Smooth muscle cell (in vitro differentiated cells): ENCODE measurements at regions not wholly inside any gene's neighbourhood (a gene's known extent, or its start where the extent isn't known, plus 50 kb on each side); places are given as distances from the start of the nearest gene placed in this dataset.

ENCODE experiments used
- DNase-seq: peaks from one replicate; lab custom pipeline; 2025; ENCODE audit not compliant: unreplicated experiment; lab: John Stamatoyannopoulos, UW
- H2AFZ ChIP-seq: fragments of 200-600 bp; sonication (generic); 2 replicates; pipeline ENCODE4 v1.6.0; 2016; ENCODE audit warnings: antibody characterized with exemption, low read depth, mild to moderate bottlenecking
- H3F3A ChIP-seq: fragments of 200-600 bp; sonication (generic); 2 replicates; pipeline ENCODE4 v1.6.0; 2017; ENCODE audit warnings: antibody characterized with exemption, low read depth
- H3K27ac ChIP-seq: fragments of 200-600 bp; sonication (generic); 2 replicates; pipeline ENCODE4 v1.5.1; 2016; ENCODE audit warnings: low read depth, mild to moderate bottlenecking
- H3K27me3 ChIP-seq: fragments of 200-600 bp; sonication (generic); 2 replicates; pipeline ENCODE4 v1.6.1; 2016; ENCODE audit warnings: low read depth, mild to moderate bottlenecking
- H3K36me3 ChIP-seq: fragments of 200-600 bp; sonication (generic); 2 replicates; pipeline ENCODE4 v1.5.1; 2016; ENCODE audit warnings: low read depth
- H3K4me1 ChIP-seq: fragments of 200-600 bp; sonication (generic); 2 replicates; pipeline ENCODE4 v1.5.1; 2016; ENCODE audit warnings: low read depth
- H3K4me2 ChIP-seq: fragments of 200-600 bp; sonication (generic); 2 replicates; pipeline ENCODE4 v1.6.0; 2016; ENCODE audit warnings: mild to moderate bottlenecking
- H3K4me3 ChIP-seq: fragments of 200-600 bp; sonication (generic); 2 replicates; pipeline ENCODE4 v1.5.1; 2016; ENCODE audit warnings: mild to moderate bottlenecking
- H3K79me2 ChIP-seq: fragments of 200-600 bp; sonication (generic); 2 replicates; pipeline ENCODE4 v1.6.0; 2016; ENCODE audit warnings: low read depth, mild to moderate bottlenecking
- H3K9ac ChIP-seq: fragments of 200-600 bp; sonication (generic); 2 replicates; pipeline ENCODE4 v1.6.0; 2016; ENCODE audit warnings: low read depth
- H3K9me3 ChIP-seq: fragments of 200-600 bp; sonication (generic); replicated peaks from 2 replicates; pipeline ENCODE4 v1.5.1; 2016; ENCODE audit warnings: low read depth
- H4K20me1 ChIP-seq: fragments of 200-600 bp; sonication (generic); 2 replicates; pipeline ENCODE4 v1.6.0; 2016; ENCODE audit warnings: low read depth
- CTCF ChIP-seq: fragments of 200-600 bp; sonication (generic); IDR thresholded peaks from 2 replicates; pipeline ENCODE4 v1.5.1; 2017; ENCODE audit warnings: borderline replicate concordance, mild to moderate bottlenecking, antibody characterized with exemption; ENCODE audit not compliant: insufficient read depth, poor library complexity, severe bottlenecking
- WGBS: methylation state at CpG from one replicate; pipeline ENCODE4 v1.1.7; 2016; ENCODE audit warnings: low lambda C conversion rate; 5-methylcytosine and 5-hydroxymethylcytosine counted together

DNA sequence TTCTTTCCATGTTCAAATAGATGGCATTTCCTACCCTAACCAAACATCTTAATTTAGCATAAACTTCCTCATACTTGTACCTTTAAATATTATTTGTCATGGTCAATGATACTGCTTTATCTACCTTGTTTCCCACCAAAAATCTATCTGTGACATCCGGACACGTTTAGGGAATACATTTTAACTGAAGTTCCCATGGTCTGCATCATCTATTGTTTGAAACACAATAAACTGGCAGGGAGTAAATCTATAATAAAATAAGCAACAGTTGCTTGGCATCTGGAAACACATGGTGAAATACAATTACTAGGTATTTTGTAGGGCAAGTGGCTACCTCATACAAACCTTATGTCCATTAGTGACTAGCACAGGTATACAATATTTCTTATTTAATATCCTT is 289.1 kb downstream of the GJA1 start:
- Histone ChIP-seq H3K9me3 (no peaks in the 10 kb centered on the region), H3K4me2 (no peak overlapping the region), H3F3A (no peaks in the 10 kb centered on the region), H3K27ac (no peak overlapping the region), H3K79me2 (no peaks in the 10 kb centered on the region), H3K4me3 (no peak overlapping the region), H2AFZ (no peak overlapping the region), H3K36me3 (no peaks in the 10 kb centered on the region), H3K27me3 (no peaks in the 10 kb centered on the region), H3K9ac (no peak overlapping the region), H4K20me1 (no peaks in the 10 kb centered on the region), H3K4me1 (no peaks in the 10 kb centered on the region)
- DNase-seq: no peak
- TF ChIP-seq CTCF: no peak
- WGBS: 86% methylated on average over 2 of the region's 2 CpGs

- Histone ChIP-seq H3K79me2 (no peaks in the 10 kb centered on the region), H4K20me1 (no peaks in the 10 kb centered on the region), H2AFZ (no peak overlapping the region), H3K4me1 (peaks cover 2% of the 10 kb centered on the region), H3K4me2 (no peak overlapping the region), H3K27me3 (no peaks in the 10 kb centered on the region), H3K36me3 (no peaks in the 10 kb centered on the region), H3K27ac (no peak overlapping the region), H3K9me3 (no peaks in the 10 kb centered on the region), H3F3A (no peaks in the 10 kb centered on the region), H3K9ac (no peak overlapping the region), H3K4me3 (no peak overlapping the region)
- 94% methylated on average over 1 of the region's 1 CpG for WGBS
- DNase-seq: no peak
- no peak for TF ChIP-seq CTCF
Measured at GRCh38 chr6:121726596-121726995, 291.1 kb downstream of the GJA1 start.

- Histone ChIP-seq H3K27me3 (no peaks in the 10 kb centered on the region), H3K4me3 (no peak overlapping the region), H2AFZ (no peak overlapping the region), H3K79me2 (no peaks in the 10 kb centered on the region), H3K4me2 (no peak overlapping the region), H3K9ac (no peak overlapping the region), H3K27ac (no peak overlapping the region), H3K4me1 (peaks cover 23% of the 10 kb centered on the region), H3K9me3 (no peaks in the 10 kb centered on the region), H3F3A (peaks cover 5% of the 10 kb centered on the region), H4K20me1 (no peaks in the 10 kb centered on the region), H3K36me3 (no peaks in the 10 kb centered on the region)
- no peak for DNase-seq
- 93% methylated on average over 5 of the region's 5 CpGs for WGBS
- TF ChIP-seq CTCF: no peak
Measured at GRCh38 chr6:121730616-121731015, 295.2 kb downstream of the GJA1 start.

- Histone ChIP-seq H4K20me1 (no peaks in the 10 kb centered on the region), H3F3A (peaks cover 5% of the 10 kb centered on the region), H3K9ac (no peak overlapping the region), H3K4me2 (peak overlapping the region; percentile 74), H3K4me3 (no peak overlapping the region), H2AFZ (no peak overlapping the region), H3K36me3 (no peaks in the 10 kb centered on the region), H3K79me2 (no peaks in the 10 kb centered on the region), H3K9me3 (no peaks in the 10 kb centered on the region), H3K27me3 (no peaks in the 10 kb centered on the region), H3K27ac (no peak overlapping the region), H3K4me1 (peaks cover 23% of the 10 kb centered on the region)
- WGBS: 50% methylated on average over 1 of the region's 1 CpG
- no peak for TF ChIP-seq CTCF
- DNase-seq: no peak
Measured at GRCh38 chr6:121731381-121731780, 295.9 kb downstream of the GJA1 start.
